22Rv1 (cell line): ENCODE measurements at regions not wholly inside any gene's neighbourhood (a gene's known extent, or its start where the extent isn't known, plus 50 kb on each side); places are given as distances from the start of the nearest gene placed in this dataset.

Source experiments
- H3K27ac ChIP-seq: fragments of 450-650 bp; 2 replicates; pipeline ENCODE4 v1.5.1; 2017
- ZFX ChIP-seq: fragments of 450-650 bp; IDR thresholded peaks from 2 replicates; pipeline ENCODE4 v1.6.1; 2017; ENCODE audit warnings: antibody characterized with exemption, borderline replicate concordance
- TF ChIP-seq, protein P1 (sequence below): fragments of 450-650 bp; IDR thresholded peaks from 2 replicates; pipeline ENCODE4 v1.5.1; 2017; ENCODE audit warnings: mild to moderate bottlenecking

DNA sequence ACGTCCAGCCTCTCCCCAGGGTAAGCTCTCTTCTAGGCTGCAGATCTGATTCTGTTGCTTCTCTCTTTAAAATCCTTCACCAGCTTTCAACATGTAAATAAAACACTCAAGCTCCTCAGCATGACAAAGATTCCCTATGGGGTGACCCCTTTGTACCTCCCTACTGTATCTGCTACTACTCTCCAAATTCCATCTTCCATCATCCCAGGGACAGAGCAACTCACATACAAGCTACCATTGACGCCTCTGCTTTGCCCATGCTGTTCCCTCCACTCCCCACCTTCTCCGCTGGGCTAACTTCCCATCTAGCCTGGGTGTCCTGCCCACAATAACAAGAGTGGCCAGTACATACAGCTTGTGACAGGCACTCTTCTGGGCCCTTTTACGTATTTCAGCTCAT, 207.5 kb upstream of the ZBED5 start:
- H3K27ac ChIP-seq, result no peak overlapping the region
- TF ChIP-seq, protein P1, sequence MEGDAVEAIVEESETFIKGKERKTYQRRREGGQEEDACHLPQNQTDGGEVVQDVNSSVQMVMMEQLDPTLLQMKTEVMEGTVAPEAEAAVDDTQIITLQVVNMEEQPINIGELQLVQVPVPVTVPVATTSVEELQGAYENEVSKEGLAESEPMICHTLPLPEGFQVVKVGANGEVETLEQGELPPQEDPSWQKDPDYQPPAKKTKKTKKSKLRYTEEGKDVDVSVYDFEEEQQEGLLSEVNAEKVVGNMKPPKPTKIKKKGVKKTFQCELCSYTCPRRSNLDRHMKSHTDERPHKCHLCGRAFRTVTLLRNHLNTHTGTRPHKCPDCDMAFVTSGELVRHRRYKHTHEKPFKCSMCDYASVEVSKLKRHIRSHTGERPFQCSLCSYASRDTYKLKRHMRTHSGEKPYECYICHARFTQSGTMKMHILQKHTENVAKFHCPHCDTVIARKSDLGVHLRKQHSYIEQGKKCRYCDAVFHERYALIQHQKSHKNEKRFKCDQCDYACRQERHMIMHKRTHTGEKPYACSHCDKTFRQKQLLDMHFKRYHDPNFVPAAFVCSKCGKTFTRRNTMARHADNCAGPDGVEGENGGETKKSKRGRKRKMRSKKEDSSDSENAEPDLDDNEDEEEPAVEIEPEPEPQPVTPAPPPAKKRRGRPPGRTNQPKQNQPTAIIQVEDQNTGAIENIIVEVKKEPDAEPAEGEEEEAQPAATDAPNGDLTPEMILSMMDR, result no peak

- TF ChIP-seq ZFX, result no peak
- TF ChIP-seq, protein P1, result no peak
- no peak overlapping the region for H3K27ac ChIP-seq
Observed at GRCh38 chr11:11057472-11057854, 199.6 kb upstream of the ZBED5 start.

GRCh38 chr11:11056749-11057471, 199.1 kb upstream of the ZBED5 start:
- TF ChIP-seq, protein P1, result no peak
- TF ChIP-seq ZFX, result no peak
- no peak overlapping the region for H3K27ac ChIP-seq

- TF ChIP-seq, protein P1, result no peak
- TF ChIP-seq ZFX, result no peak
- H3K27ac ChIP-seq, result no peak overlapping the region
Observed at GRCh38 chr11:11056316-11056715, 198.5 kb upstream of the ZBED5 start.

DNA sequence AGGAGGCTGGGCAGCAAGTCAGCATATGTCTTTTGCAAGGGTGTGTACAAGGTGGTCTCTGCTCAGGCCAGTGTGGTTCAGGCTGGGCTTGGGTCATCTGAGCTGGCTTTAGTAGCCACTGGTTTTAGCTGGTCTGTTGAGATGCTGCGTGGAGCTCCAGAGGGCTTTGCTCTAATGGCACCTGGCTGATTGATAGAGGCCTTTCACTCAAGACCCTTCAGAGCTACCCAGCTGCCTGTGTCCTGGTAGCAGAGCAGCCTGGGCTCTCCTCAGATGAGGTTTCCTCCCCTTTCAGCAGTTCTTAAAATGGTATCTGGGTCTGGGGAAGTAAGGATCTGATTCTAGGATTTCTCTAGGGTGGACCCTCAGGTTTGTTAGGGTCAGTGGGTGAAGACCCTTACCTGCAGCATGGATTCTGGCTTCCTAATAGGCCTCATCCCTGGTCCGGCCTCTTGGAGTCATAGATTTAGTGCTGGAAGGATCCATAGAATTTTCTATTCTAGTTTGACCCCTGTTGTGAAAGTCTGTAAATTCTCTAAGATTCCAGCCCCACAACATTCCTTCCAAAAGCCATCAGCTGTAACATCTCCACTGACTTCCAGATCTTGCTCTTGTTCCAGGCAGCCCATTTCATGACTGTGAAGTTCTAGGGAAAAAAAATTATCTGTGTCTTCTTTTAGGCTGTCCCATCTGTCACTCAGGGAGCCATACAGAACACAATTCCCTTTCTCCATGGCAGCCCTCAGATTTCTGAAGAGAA, 190.2 kb upstream of the ZBED5 start:
- TF ChIP-seq, protein P1, result no peak
- no peak for TF ChIP-seq ZFX
- H3K27ac ChIP-seq, result no peak overlapping the region

- no peak overlapping the region for H3K27ac ChIP-seq
- TF ChIP-seq, protein P1, result no peak
- TF ChIP-seq ZFX, result no peak
Observed at GRCh38 chr11:11046781-11047180, 188.9 kb upstream of the ZBED5 start.

DNA sequence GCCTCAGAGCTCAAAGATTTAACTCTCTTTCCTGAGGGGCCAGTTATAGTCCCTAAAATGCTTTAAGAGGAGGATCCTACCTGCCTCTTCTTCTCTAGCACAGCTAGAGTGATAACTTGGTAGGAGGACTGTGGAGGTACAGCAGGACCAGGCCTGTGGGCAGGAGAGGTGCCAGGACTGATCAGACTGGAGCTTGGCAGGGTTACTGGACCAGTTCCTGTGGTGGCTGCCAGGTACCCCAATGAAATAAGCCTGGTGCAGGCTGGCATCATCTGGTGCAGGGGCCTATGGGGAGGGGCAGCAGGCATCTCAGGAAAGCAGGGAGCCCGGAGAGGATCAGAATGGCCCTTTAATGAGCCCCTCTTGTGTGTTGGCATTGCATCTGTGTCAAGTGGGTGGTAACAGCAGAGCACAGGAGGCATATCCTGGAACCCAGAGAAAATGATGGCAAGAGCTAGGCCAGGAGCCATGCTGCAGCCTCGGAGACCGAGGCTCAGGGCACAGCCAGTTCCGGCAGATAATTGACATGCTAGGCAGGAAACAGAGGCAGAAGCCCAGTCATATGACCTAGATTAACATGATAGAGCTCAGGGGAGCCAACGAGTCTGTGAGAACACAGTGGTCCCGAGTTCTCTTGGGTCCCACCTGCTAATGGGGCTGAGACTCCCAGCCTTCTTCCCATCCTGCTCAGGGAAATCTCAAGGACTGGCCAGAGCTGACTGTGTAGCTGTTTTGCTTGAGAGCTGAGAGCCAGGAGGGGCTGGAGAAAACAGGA, 187.5 kb upstream of the ZBED5 start:
- TF ChIP-seq, protein P1, result no peak
- TF ChIP-seq ZFX, result no peak
- H3K27ac ChIP-seq, result no peak overlapping the region
